ENCODE measurements at regions not wholly inside any gene's neighbourhood (a gene's known extent, or its start where the extent isn't known, plus 50 kb on each side); places are given as distances from the start of the nearest gene placed in this dataset.

GRCh38 chr14:89658977-89659670 lies 242.1 kb upstream of the FOXN3 start:
- no peak for DNase-seq

- DNase-seq = no peak
These were observed 240.0 kb upstream of the FOXN3 start for GRCh38 chr14:89657014-89657413.

- peak; percentile 34 for DNase-seq
These were observed 238.0 kb upstream of the FOXN3 start for GRCh38 chr14:89654998-89655397.

GRCh38 chr14:89652352-89652751 lies 235.3 kb upstream of the FOXN3 start:
- DNase-seq = no peak

GRCh38 chr14:89651805-89652204 lies 234.8 kb upstream of the FOXN3 start:
- no peak for DNase-seq

- DNase-seq = no peak
These were observed 233.3 kb upstream of the FOXN3 start for GRCh38 chr14:89650077-89650978.

GRCh38 chr14:89649451-89650075 lies 232.5 kb upstream of the FOXN3 start:
- no peak for DNase-seq

GRCh38 chr14:89648924-89649323 lies 231.9 kb upstream of the FOXN3 start:
- DNase-seq = no peak

GRCh38 chr14:89648510-89648909 lies 231.5 kb upstream of the FOXN3 start:
- no peak for DNase-seq

GRCh38 chr14:89646971-89647370 lies 229.9 kb upstream of the FOXN3 start:
- DNase-seq = no peak

- DNase-seq = no peak
These were observed 227.6 kb upstream of the FOXN3 start for GRCh38 chr14:89644641-89645040.

- DNase-seq = no peak
These were observed 224.6 kb upstream of the FOXN3 start for GRCh38 chr14:89641495-89642175.

- DNase-seq = no peak
These were observed 223.1 kb upstream of the FOXN3 start for GRCh38 chr14:89640141-89640540.

GRCh38 chr14:89639687-89640086 lies 222.7 kb upstream of the FOXN3 start:
- DNase-seq = no peak

- no peak for DNase-seq
These were observed 221.9 kb upstream of the FOXN3 start for GRCh38 chr14:89638891-89639290.

- no peak for DNase-seq
These were observed 220.5 kb upstream of the FOXN3 start for GRCh38 chr14:89637581-89637980.

GRCh38 chr14:89635615-89636014 lies 218.6 kb upstream of the FOXN3 start:
- DNase-seq = no peak

GRCh38 chr14:89634037-89634436 lies 217.0 kb upstream of the FOXN3 start:
- no peak for DNase-seq

- no peak for DNase-seq
These were observed 213.2 kb upstream of the FOXN3 start for GRCh38 chr14:89630101-89630829.

- DNase-seq = no peak
These were observed 212.3 kb upstream of the FOXN3 start for GRCh38 chr14:89629383-89629782.

GRCh38 chr14:89628521-89628920 lies 211.5 kb upstream of the FOXN3 start:
- DNase-seq = no peak

- no peak for DNase-seq
These were observed 209.3 kb upstream of the FOXN3 start for GRCh38 chr14:89626233-89626806.

Data from NCI-H2029 treated with DMSO at 0.1 percent for 48 hours (cell line).